GM19452 (cell line): ENCODE measurements at regions not wholly inside any gene's neighbourhood (a gene's known extent, or its start where the extent isn't known, plus 50 kb on each side); places are given as distances from the start of the nearest gene placed in this dataset.

ENCODE experiments used
- ATAC-seq: cut with Tn5 transposase; IDR thresholded peaks from one replicate; pipeline ENCODE4 v1.9.1; 2021; ENCODE audit not compliant: unreplicated experiment

GRCh38 chr14:98965076-98965475 lies 306.9 kb downstream of the BCL11B start:
- no peak for ATAC-seq

- no peak for ATAC-seq
Observed at GRCh38 chr14:98966016-98966415, 306.0 kb downstream of the BCL11B start.

GRCh38 chr14:98966475-98967162 lies 305.4 kb downstream of the BCL11B start:
- no peak for ATAC-seq

- no peak for ATAC-seq
Observed at GRCh38 chr14:98974113-98974512, 297.9 kb downstream of the BCL11B start.

- ATAC-seq, result no peak
Observed at GRCh38 chr14:98976271-98976670, 295.7 kb downstream of the BCL11B start.

GRCh38 chr14:98977451-98977850 lies 294.5 kb downstream of the BCL11B start:
- ATAC-seq, result no peak

GRCh38 chr14:98982986-98983385 lies 289.0 kb downstream of the BCL11B start:
- ATAC-seq, result no peak

GRCh38 chr14:98984027-98984718 lies 287.8 kb downstream of the BCL11B start:
- no peak for ATAC-seq

- ATAC-seq, result no peak
Observed at GRCh38 chr14:98984719-98985041, 287.3 kb downstream of the BCL11B start.

GRCh38 chr14:98993818-98994217 lies 278.2 kb downstream of the BCL11B start:
- no peak for ATAC-seq

- ATAC-seq, result no peak
Observed at GRCh38 chr14:98994561-98994960, 277.4 kb downstream of the BCL11B start.

GRCh38 chr14:98997526-98998205 lies 274.3 kb downstream of the BCL11B start:
- no peak for ATAC-seq

- no peak for ATAC-seq
Observed at GRCh38 chr14:98999345-98999744, 272.7 kb downstream of the BCL11B start.

GRCh38 chr14:98999901-99000300 lies 272.1 kb downstream of the BCL11B start:
- no peak for ATAC-seq

GRCh38 chr14:99001241-99001640 lies 270.8 kb downstream of the BCL11B start:
- no peak for ATAC-seq

- ATAC-seq, result no peak
Observed at GRCh38 chr14:99003646-99004045, 268.4 kb downstream of the BCL11B start.

GRCh38 chr14:99004112-99004511 lies 267.9 kb downstream of the BCL11B start:
- no peak for ATAC-seq

- no peak for ATAC-seq
Observed at GRCh38 chr14:99006276-99006675, 265.7 kb downstream of the BCL11B start.

GRCh38 chr14:99007795-99008194 lies 264.2 kb downstream of the BCL11B start:
- no peak for ATAC-seq

- ATAC-seq, result no peak
Observed at GRCh38 chr14:99009871-99010270, 262.1 kb downstream of the BCL11B start.

- no peak for ATAC-seq
Observed at GRCh38 chr14:99011385-99011784, 260.6 kb downstream of the BCL11B start.

GRCh38 chr14:99012703-99013102 lies 259.3 kb downstream of the BCL11B start:
- ATAC-seq, result no peak
